SK-N-MC (cell line): ENCODE measurements at regions not wholly inside any gene's neighbourhood (a gene's known extent, or its start where the extent isn't known, plus 50 kb on each side); places are given as distances from the start of the nearest gene placed in this dataset.

Experiments
- EZH2 ChIP-seq: fragments of 200-600 bp; sonication (generic); IDR thresholded peaks from one replicate; pipeline ENCODE4 v1.6.1; 2017; ENCODE audit warnings: antibody characterized with exemption
- POLR2AphosphoS5 ChIP-seq: IDR thresholded peaks from 2 replicates; pipeline ENCODE4 v1.6.1; 2012; ENCODE audit warnings: mild to moderate bottlenecking, low read depth, low read length, borderline replicate concordance

DNA sequence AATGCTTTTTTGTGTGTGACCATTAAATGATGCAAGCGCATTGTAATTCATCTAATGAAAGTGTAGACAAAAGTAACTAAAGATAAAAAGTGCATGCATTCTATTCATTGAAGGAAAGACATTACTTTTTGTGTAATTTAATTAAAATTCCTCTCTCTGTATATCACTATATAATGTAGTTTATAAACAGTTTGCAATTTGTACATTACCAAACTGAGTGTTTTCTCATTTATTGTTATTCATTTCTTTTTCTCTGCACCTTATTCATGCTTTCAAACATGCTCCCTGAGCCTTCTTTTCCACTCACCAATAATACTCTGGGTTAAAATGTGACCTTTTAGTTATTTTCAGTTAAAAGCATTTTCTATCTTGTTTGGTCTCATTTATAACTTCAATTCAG, 713.7 kb upstream of the AADAT start:
- no peak for TF ChIP-seq EZH2
- TF ChIP-seq POLR2AphosphoS5, result no peak
